Ishikawa (cell line): ENCODE measurements at regions not wholly inside any gene's neighbourhood (a gene's known extent, or its start where the extent isn't known, plus 50 kb on each side); places are given as distances from the start of the nearest gene placed in this dataset.

Experiments
- CEBPB ChIP-seq: IDR thresholded peaks from 2 replicates; pipeline ENCODE4 v1.6.1; 2012
- CREB1 ChIP-seq: IDR thresholded peaks from 2 replicates; pipeline ENCODE4 v1.6.1; 2012; ENCODE audit warnings: low read depth
- EGR1 ChIP-seq: IDR thresholded peaks from 2 replicates; pipeline ENCODE4 v1.6.1; 2012
- EP300 ChIP-seq: IDR thresholded peaks from 2 replicates; pipeline ENCODE4 v1.6.1; 2012; ENCODE audit warnings: borderline replicate concordance
- FOXM1 ChIP-seq: IDR thresholded peaks from 2 replicates; pipeline ENCODE4 v1.6.1; 2012; ENCODE audit warnings: low read depth, borderline replicate concordance
- NFIC ChIP-seq: IDR thresholded peaks from 2 replicates; pipeline ENCODE4 v1.6.1; 2012
- RAD21 ChIP-seq: IDR thresholded peaks from 2 replicates; pipeline ENCODE4 v1.6.1; 2012; ENCODE audit warnings: low read depth
- REST ChIP-seq: IDR thresholded peaks from 2 replicates; pipeline ENCODE4 v1.6.1; 2012; ENCODE audit warnings: low read depth, mild to moderate bottlenecking
- TAF1 ChIP-seq: IDR thresholded peaks from 2 replicates; pipeline ENCODE4 v1.6.1; 2012; ENCODE audit warnings: low read depth, mild to moderate bottlenecking
- TCF12 ChIP-seq: IDR thresholded peaks from 2 replicates; pipeline ENCODE4 v1.6.1; 2012; ENCODE audit warnings: low read depth
- TEAD4 ChIP-seq: IDR thresholded peaks from 2 replicates; pipeline ENCODE4 v1.6.1; 2012
- USF1 ChIP-seq: IDR thresholded peaks from 2 replicates; pipeline ENCODE4 v1.6.1; 2012
- YY1 ChIP-seq: IDR thresholded peaks from 2 replicates; pipeline ENCODE4 v1.6.1; 2012; ENCODE audit warnings: low read depth
- ZBTB7A ChIP-seq: IDR thresholded peaks from 2 replicates; pipeline ENCODE4 v1.6.1; 2012; ENCODE audit warnings: low read depth
- TF ChIP-seq, protein P1 (sequence below): IDR thresholded peaks from 2 replicates; pipeline ENCODE4 v1.6.1; 2012

- TF ChIP-seq NFIC, result no peak
- no peak for TF ChIP-seq CEBPB
- TF ChIP-seq USF1, result no peak
- TF ChIP-seq TCF12, result no peak
- TF ChIP-seq, protein P1, sequence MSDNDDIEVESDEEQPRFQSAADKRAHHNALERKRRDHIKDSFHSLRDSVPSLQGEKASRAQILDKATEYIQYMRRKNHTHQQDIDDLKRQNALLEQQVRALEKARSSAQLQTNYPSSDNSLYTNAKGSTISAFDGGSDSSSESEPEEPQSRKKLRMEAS, result no peak
- TF ChIP-seq TAF1, result no peak
- TF ChIP-seq EGR1, result no peak
- TF ChIP-seq TEAD4, result no peak
- TF ChIP-seq ZBTB7A, result no peak
- TF ChIP-seq RAD21, result no peak
- TF ChIP-seq REST, result no peak
- no peak for TF ChIP-seq CREB1
- TF ChIP-seq EP300, result no peak
Measured at GRCh38 chr19:30745476-30745985, 373.3 kb downstream of the ZNF536 start.

GRCh38 chr19:30744741-30745475 lies 372.7 kb downstream of the ZNF536 start:
- TF ChIP-seq ZBTB7A (no peak), TAF1 (no peak), RAD21 (no peak)
- TF ChIP-seq, protein P1, result no peak

DNA sequence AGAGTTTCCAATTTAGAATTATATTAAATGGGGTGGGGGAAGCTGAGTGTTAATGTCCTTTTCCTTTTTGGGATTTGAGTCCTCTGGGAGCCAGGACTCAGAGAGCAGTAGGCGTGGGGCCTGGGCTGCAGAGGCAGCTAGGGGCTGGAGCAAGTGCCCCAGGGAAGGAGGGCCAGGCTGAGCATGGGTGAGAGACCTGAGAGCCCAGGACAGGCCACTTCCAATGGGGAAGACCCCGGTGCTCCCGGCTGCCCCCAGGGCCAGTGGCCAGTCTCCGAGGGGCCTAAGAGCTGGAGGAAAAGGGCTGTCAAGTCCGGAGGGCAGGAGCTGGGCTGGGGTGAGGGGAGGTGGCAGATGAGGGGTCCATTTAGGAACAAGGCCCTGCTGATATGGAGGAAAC lies 371.5 kb downstream of the ZNF536 start:
- TF ChIP-seq RAD21 (no peak), TAF1 (no peak), TEAD4 (no peak), USF1 (no peak), ZBTB7A (no peak), CEBPB (no peak), TCF12 (no peak), CREB1 (no peak), YY1 (no peak), REST (no peak)
- TF ChIP-seq, protein P1, result no peak

DNA sequence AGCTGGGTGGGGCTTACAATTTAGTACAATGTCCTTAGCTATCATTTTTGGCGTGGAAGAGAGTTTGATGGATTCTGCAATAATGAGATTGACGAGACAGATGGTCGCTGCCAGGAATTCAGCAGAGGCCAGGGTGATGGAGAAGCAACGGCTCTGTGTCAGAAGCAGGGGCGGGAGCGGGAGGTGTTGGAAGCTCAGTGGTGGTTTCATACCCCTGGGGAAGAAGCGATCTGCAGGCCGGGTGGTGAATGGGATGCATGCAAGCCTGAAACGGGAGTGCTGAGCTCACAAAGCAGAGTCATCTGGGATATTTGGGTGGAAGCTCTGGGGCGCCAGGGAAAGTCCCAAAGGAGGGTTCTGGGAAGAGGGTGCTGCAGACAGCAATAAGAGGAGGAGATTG lies 370.8 kb downstream of the ZNF536 start:
- no peak for TF ChIP-seq YY1
- no peak for TF ChIP-seq TCF12
- TF ChIP-seq, protein P1, result no peak
- TF ChIP-seq CREB1, result no peak
- TF ChIP-seq CEBPB, result no peak
- TF ChIP-seq REST, result no peak
- TF ChIP-seq RAD21, result no peak
- no peak for TF ChIP-seq ZBTB7A
- TF ChIP-seq EP300, result no peak
- no peak for TF ChIP-seq USF1
- TF ChIP-seq NFIC, result no peak
- TF ChIP-seq TEAD4, result no peak
- no peak for TF ChIP-seq EGR1
- TF ChIP-seq FOXM1, result no peak
- TF ChIP-seq TAF1, result no peak
